SK-N-SH (cell line): ENCODE measurements at regions not wholly inside any gene's neighbourhood (a gene's known extent, or its start where the extent isn't known, plus 50 kb on each side); places are given as distances from the start of the nearest gene placed in this dataset.

ENCODE experiments used
- CTCF ChIP-seq: fragments of 200-600 bp; sonication (generic); IDR thresholded peaks from 2 replicates; pipeline ENCODE4 v1.6.1; 2017; ENCODE audit warnings: antibody characterized with exemption, mild to moderate bottlenecking, moderate library complexity
- ELF1 ChIP-seq: IDR thresholded peaks from 2 replicates; pipeline ENCODE4 v1.4.0; 2012
- NFIC ChIP-seq: IDR thresholded peaks from 2 replicates; pipeline ENCODE4 v1.4.0; 2012; ENCODE audit warnings: borderline replicate concordance

- no peak for TF ChIP-seq CTCF
- no peak for TF ChIP-seq NFIC
- TF ChIP-seq ELF1 = peak; percentile 60; the same call in 1 of the 2 replicates
Observed at GRCh38 chr2:51813247-51813646, 781.3 kb upstream of the NRXN1 start.
